Thymus (tissue), 11 donors: ENCODE measurements at regions not wholly inside any gene's neighbourhood (a gene's known extent, or its start where the extent isn't known, plus 50 kb on each side); places are given as distances from the start of the nearest gene placed in this dataset.
A peak's percentile ranks its signal among the peaks of the same experiment; 100 is the strongest.
"Not testable (repeated sequence)": the region's sequence is repeated elsewhere in the genome, so short reads cannot be mapped to it uniquely, and the experiment has no call there.

ENCODE experiments used
- DNase-seq, 9 donors: peaks; one replicate each; pipeline ENCODE4 v3.0.0-alpha.2; 2013; ENCODE audit warnings: low spot score in 9 of 9, low read depth in 6 of 9, missing footprints in 1 of 9
- H3K27ac ChIP-seq, 2 donors: one replicate each; pipeline ENCODE4 v1.5.1; 2013; ENCODE audit warnings: control low read depth in 1 of 2, low read depth in 1 of 2, low read length in 1 of 2, mild to moderate bottlenecking in 1 of 2, moderate library complexity in 1 of 2
- H3K27me3 ChIP-seq, 2 donors: one replicate each; pipeline ENCODE4 v1.5.1; 2013; ENCODE audit warnings: low read length in 1 of 2; ENCODE audit not compliant: control insufficient read depth in 2 of 2, insufficient read depth in 1 of 2
- H3K36me3 ChIP-seq, 2 donors: one replicate each; pipeline ENCODE4 v1.5.1; 2013; ENCODE audit warnings: low read length in 1 of 2, mild to moderate bottlenecking in 1 of 2, moderate library complexity in 1 of 2; ENCODE audit not compliant: control insufficient read depth in 2 of 2, insufficient read depth in 2 of 2
- H3K4me1 ChIP-seq, 2 donors: one replicate each; pipeline ENCODE4 v1.5.1; 2013; ENCODE audit warnings: low read length in 2 of 2; ENCODE audit not compliant: control insufficient read depth in 2 of 2, insufficient read depth in 2 of 2
- H3K4me3 ChIP-seq, 2 donors: one replicate each; pipeline ENCODE4 v1.5.1; 2013; ENCODE audit warnings: low read length in 2 of 2, control low read depth in 1 of 2, mild to moderate bottlenecking in 1 of 2
- H3K9me3 ChIP-seq, 2 donors: one replicate each; pipeline ENCODE4 v1.5.1; 2013; ENCODE audit warnings: low read length in 1 of 2, mild to moderate bottlenecking in 1 of 2; ENCODE audit not compliant: control insufficient read depth in 2 of 2, insufficient read depth in 1 of 2
- WGBS: extraction: QIAGEN DNeasy Blood & Tissue Kit; methylation state at CpG from one replicate; pipeline ENCODE4 v1.1.7; 2013; 5-methylcytosine and 5-hydroxymethylcytosine counted together
- donor health status: healthy.

DNA sequence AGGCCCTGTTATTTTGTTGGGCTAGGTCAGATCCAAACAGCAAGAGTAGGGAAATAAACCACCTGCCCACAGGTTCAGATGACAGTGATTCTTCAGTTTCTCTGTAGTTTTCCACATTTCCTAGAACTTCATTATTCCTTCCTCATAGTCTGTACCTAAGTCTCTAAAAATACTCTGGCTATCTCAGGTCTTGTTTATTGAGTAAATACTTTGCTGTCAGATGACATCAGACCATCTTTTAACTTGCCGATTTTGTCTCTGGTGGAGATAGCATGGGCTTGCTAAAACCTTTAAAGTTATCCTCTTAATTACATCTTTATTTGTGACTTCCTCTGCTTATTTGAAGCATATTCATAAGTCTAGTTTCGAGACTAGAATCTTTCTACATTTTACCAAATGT, 155.1 kb upstream of the METTL14 start:
- H3K4me1 ChIP-seq, H3K36me3 ChIP-seq, H3K27me3 ChIP-seq, DNase-seq, H3K9me3 ChIP-seq, H3K27ac ChIP-seq, H3K4me3 ChIP-seq: not testable (repeated sequence)
- 90% methylated on average over 2 of the region's 2 CpGs for WGBS

DNA sequence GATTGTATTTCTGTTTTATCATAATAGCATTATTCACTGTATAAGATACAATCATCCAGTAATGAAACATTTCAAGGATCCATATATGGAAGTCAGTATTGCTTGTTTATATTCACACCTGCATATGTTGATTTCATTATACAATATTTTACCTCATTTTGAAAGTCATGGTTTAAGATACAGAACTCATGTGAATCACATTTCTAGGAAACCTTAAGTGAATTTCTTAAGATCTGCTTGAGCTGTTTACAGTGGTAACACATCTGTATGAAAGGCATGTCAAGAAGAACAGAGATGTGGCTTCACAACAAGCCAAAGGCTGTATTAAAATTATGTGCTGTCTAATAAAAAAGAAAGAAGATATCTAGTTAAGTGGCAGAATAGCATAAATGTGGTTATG, 153.2 kb upstream of the METTL14 start:
- not testable (repeated sequence) for H3K27me3 ChIP-seq, H3K9me3 ChIP-seq, H3K27ac ChIP-seq, DNase-seq, H3K4me1 ChIP-seq, H3K36me3 ChIP-seq, H3K4me3 ChIP-seq

DNA sequence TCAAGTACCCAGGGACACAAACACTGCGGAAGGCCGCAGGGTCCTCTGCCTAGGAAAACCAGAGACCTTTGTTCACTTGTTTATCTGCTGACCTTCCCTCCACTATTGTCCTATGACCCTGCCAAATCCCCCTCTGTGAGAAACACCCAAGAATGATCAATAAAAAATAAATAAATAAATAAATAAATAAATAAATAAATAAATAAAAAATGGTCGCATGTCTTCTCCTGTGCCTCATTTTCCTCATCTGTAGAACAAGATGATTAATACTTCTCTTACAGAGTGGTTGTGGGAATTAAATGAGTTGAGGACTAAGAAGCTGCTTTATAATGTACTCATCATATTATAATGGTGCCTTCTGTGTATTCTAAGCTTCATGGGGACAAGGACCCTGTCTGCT, 149.4 kb upstream of the METTL14 start:
- not testable (repeated sequence) for H3K27me3 ChIP-seq, DNase-seq, H3K27ac ChIP-seq, H3K4me3 ChIP-seq, H3K9me3 ChIP-seq, H3K36me3 ChIP-seq, H3K4me1 ChIP-seq
- WGBS: 94% methylated on average over 3 of the region's 3 CpGs

DNA sequence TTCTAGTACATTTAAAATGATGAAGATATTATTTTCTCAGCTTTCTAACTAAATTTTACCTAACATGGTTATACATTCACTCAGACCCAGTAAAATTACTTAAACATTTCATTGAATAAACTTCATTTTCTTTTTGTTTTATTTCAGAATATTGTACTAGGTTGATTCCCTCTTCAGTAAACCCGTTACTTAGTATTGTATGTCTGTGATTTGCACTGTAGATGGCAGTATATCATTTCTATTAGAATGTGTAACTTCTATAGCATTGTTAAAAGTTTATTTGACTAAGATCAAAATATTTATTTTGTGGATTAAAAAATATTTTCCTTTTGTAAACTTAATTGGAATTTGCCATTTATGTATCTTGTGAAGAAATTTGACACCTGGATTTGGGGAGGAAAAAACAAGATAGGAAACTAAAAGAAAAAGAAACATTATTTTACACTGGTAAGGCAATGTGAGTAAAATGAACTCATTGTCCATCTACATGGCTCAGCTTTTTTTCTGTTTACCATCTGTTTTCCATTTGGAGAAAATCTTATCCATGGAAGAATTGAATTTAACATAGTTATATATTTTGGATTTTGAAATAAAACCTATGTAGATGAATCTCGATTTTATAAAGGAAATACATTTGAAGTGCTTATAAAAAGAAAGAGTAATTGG, 145.6 kb upstream of the METTL14 start:
- not testable (repeated sequence) for H3K27me3 ChIP-seq, H3K27ac ChIP-seq, H3K4me1 ChIP-seq, H3K4me3 ChIP-seq, H3K36me3 ChIP-seq, H3K9me3 ChIP-seq
- 51% methylated on average over 2 of the region's 2 CpGs for WGBS
- peak in 2 of 9 donors; percentile 1 for DNase-seq

DNA sequence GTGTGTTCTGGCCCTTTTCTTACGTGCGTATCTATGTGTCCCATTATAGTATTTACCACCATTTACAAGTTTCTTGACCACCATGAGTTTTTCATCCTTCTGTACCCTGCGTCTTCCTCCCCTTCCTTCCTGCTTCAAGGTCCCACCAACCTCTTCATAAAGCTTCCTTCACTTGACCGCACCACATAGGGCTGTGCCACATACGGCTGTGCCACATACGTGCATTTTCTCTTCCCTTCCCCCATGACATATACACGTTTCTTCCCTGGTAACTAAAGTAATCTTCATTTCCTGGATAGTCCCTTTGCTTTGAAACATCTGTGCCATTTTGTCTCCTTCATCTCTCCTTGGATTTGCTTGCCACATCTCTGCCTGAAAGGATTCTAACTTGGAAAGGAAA, 128.6 kb upstream of the METTL14 start:
- WGBS: 93% methylated on average over 7 of the region's 7 CpGs
- H3K4me1 ChIP-seq, H3K27me3 ChIP-seq, H3K9me3 ChIP-seq, H3K4me3 ChIP-seq, H3K36me3 ChIP-seq, DNase-seq, H3K27ac ChIP-seq: not testable (repeated sequence)

DNA sequence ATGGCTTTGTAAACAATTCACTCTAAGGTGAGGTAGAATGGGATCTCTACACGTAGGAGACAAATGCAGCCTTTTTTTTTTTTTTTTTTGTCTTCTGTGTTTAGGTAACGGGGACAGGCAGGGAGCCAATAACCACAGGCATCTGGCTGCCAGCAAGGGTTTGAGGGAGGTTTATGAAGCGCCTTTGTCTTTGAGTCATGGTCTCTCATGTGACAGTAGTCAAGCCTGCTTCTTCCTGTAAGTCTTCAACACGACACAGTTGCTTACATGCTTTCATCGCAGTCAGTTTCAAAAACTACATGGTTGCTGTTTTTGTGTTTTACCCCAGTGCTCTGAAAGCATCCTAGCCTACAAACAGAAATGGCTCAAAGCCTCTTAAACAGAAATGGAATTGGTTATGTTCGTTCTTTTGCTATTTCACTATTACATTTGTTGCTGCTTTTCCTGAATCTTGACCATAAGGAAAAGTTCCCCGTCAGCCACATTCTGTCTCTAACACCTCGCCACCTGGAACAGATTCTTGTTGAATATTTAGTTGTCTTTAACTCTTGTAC, 127.8 kb upstream of the METTL14 start:
- Histone ChIP-seq H3K9me3 (no peaks in the 10 kb centered on the region), H3K4me1 (no peaks in the 10 kb centered on the region), H3K36me3 (no peaks in the 10 kb centered on the region), H3K27me3 (no peaks in the 10 kb centered on the region), H3K27ac (no peak overlapping the region), H3K4me3 (no peak overlapping the region)
- 53% methylated on average over 8 of the region's 8 CpGs for WGBS
- no peak for DNase-seq

DNA sequence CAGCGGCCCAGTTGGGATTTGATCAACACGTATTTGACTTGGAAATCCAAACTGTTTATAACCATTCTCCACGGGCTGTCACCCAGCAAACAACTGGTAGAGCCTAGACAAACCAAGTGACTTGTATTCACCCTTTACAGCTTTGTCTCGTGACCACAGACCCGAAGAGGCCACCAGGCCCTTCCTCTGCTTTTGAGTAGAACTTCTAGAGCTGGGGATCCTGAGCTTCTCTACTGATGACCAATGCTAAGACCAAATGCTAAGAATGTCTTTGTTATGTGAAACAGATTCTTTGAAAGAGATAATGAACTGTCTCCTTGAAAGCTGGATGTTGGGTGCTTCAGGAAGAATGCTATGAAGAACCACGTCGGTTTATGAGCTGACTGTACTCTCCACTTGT, 127.0 kb upstream of the METTL14 start:
- 95% methylated on average over 5 of the region's 7 CpGs for WGBS
- not testable (repeated sequence) for H3K27me3 ChIP-seq, H3K9me3 ChIP-seq, H3K4me3 ChIP-seq, DNase-seq, H3K27ac ChIP-seq, H3K4me1 ChIP-seq, H3K36me3 ChIP-seq

DNA sequence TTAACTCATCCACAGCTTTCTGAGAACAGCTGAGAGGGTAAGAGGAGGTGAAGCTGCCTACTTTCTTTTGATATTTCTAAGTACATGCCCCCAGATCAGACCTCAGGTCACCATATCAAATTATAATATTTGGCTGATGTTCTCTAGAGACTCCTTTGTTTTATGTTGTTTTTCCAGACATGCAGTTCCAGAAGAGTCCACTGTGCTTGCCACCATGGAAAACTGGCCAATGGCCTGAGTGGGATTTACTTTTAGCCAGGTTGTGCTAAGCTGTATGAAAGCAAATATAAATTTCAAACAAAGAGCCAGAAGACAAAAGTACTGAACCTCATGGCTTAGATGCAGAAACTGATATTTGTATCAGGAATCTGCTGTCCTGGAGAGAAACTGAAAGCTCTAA, 123.6 kb upstream of the METTL14 start:
- not testable (repeated sequence) for H3K4me1 ChIP-seq, H3K36me3 ChIP-seq, H3K4me3 ChIP-seq, H3K9me3 ChIP-seq, H3K27ac ChIP-seq, DNase-seq, H3K27me3 ChIP-seq

DNA sequence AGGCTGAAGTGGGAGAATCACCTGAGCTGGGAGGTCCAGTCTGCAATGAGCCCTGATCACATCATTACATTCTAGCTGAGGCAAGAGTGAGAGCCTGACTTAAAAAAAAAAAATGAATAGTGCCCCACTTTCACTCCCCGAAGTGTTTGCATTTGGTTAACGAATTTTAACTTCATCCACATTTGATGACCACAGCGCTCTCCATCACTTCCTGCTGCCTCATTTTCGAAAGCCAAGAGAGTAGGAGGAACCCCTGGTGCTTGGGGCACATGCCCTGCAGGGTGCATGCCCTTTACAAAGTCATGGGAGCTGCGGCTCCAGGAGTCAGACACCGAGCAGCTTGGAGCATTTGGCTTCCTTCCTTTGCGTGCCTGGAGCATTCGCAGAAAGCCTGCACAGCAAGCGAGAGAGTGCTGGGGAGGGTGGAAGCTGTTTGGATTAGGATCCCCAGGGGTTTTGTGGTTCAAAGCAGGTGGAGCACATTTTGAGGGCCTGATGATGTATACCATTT, 119.1 kb upstream of the METTL14 start:
- not testable (repeated sequence) for DNase-seq, H3K36me3 ChIP-seq, H3K4me3 ChIP-seq, H3K4me1 ChIP-seq, H3K27me3 ChIP-seq, H3K9me3 ChIP-seq, H3K27ac ChIP-seq
- WGBS: 12% methylated on average over 9 of the region's 9 CpGs
